ENCODE measurements at regions not wholly inside any gene's neighbourhood (a gene's known extent, or its start where the extent isn't known, plus 50 kb on each side); places are given as distances from the start of the nearest gene placed in this dataset.
A peak's percentile ranks its signal among the peaks of the same experiment; 100 is the strongest.

DNA sequence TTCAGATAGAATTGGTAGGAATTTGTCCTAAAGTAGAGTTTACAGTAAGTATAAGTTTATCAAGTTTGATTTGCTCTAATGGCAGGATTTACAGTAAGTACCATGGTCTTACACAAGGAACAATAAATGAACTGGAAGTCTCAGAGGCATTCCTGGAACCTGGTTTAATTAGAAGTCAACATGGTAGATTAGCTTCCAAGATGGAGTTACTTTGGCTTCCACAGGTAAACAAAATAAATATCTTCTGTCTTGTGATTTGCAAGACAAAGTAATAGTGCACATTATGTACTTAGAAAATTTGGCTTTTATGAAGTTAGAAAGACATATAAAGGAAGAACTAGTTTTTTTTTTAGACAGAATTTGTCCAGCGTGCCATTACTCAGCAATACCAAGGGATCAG, 190.7 kb downstream of the GLUD2 start:
- no peak overlapping the region for H3K27ac ChIP-seq
- no peak for TF ChIP-seq POLR2A (IDR thresholded peaks at IDR 0.05)
- TF ChIP-seq, protein P1, sequence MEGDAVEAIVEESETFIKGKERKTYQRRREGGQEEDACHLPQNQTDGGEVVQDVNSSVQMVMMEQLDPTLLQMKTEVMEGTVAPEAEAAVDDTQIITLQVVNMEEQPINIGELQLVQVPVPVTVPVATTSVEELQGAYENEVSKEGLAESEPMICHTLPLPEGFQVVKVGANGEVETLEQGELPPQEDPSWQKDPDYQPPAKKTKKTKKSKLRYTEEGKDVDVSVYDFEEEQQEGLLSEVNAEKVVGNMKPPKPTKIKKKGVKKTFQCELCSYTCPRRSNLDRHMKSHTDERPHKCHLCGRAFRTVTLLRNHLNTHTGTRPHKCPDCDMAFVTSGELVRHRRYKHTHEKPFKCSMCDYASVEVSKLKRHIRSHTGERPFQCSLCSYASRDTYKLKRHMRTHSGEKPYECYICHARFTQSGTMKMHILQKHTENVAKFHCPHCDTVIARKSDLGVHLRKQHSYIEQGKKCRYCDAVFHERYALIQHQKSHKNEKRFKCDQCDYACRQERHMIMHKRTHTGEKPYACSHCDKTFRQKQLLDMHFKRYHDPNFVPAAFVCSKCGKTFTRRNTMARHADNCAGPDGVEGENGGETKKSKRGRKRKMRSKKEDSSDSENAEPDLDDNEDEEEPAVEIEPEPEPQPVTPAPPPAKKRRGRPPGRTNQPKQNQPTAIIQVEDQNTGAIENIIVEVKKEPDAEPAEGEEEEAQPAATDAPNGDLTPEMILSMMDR (IDR thresholded peaks at IDR 0.05): no peak
- DNase-seq: no peak
- 67% methylated on average over 1 of the region's 1 CpG for WGBS (ENCODE audit: insufficient coverage, low coverage, low lambda C conversion rate, missing lambda C conversion rate)
- no peaks in the 10 kb centered on the region for H3K4me1 ChIP-seq
- no peak overlapping the region for H3K4me3 ChIP-seq
- ATAC-seq: no peak
- intact Hi-C loops (cut with DNase I): no loop called here
- H3K36me3 ChIP-seq: no peaks in the 10 kb centered on the region
- no peaks in the 10 kb centered on the region for H3K9me3 ChIP-seq
- H3K27me3 ChIP-seq: no peaks in the 10 kb centered on the region

DNA sequence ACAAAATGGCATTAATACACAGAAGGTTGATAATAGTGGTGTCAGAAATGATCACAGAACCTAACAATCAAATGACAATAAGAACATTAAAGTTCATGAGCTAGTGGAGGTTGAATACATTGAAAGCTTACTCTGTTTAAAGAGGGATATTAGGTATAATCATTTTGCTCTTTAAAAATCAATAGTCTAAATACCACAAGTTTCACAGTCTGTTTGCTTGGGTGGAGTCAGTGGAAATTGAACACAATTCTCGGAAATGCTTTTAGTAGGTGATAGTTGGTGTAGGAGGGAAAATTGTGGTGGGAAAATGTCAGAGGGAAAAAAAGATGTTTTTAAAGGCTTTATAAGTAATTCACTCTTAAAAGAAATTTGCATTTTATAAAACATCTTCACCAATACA, 197.1 kb downstream of the GLUD2 start:
- TF ChIP-seq POLR2A (IDR thresholded peaks at IDR 0.05): no peak
- TF ChIP-seq, protein P1 (IDR thresholded peaks at IDR 0.05): no peak
- no peak for DNase-seq
- intact Hi-C loops (cut with DNase I): no loop called here
- H3K9me3 ChIP-seq: no peaks in the 10 kb centered on the region
- no peak overlapping the region for H3K27ac ChIP-seq
- peak; percentile 56 to 80 (median 68) for ATAC-seq
- peaks cover 0 to 9% (median 0%) of the 10 kb centered on the region in 4 donors for H3K4me1 ChIP-seq
- H3K4me3 ChIP-seq: no peak overlapping the region
- WGBS (ENCODE audit: insufficient coverage, low coverage, low lambda C conversion rate, missing lambda C conversion rate): 38% methylated on average over 1 of the region's 1 CpG
- no peaks in the 10 kb centered on the region for H3K36me3 ChIP-seq
- H3K27me3 ChIP-seq: no peaks in the 10 kb centered on the region

DNA sequence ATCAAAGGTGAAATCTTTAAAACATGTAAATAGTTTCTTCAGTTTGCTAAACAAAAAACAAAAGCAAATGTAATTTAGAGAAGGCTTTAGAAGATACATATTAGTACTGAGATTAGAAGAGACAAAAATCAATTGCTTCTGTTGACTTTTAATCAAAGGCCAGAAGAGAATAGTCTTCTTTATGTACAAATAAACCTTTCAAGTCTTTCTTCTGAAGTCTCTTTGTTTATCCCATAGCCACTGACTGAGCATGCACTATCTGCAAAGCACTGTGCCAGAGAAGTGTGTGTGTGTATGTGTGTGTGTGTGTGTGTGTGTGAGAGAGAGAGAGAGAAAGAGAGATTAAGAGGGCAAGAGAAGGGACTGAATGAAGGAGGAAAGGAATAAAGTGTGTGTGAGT, 198.4 kb downstream of the GLUD2 start:
- Histone ChIP-seq H3K36me3 (no peaks in the 10 kb centered on the region), H3K4me3 (no peak overlapping the region), H3K27me3 (no peaks in the 10 kb centered on the region), H3K9me3 (no peaks in the 10 kb centered on the region), H3K4me1 (peaks cover 0 to 9% (median 0%) of the 10 kb centered on the region in 4 donors), H3K27ac (no peak overlapping the region)
- no peak for TF ChIP-seq POLR2A (IDR thresholded peaks at IDR 0.05)
- TF ChIP-seq, protein P1 (IDR thresholded peaks at IDR 0.05): no peak
- DNase-seq: no peak
- ATAC-seq: peak in 3 of 4 donors; percentile 23 to 44 (median 24)
- intact Hi-C loops (cut with DNase I): no loop called here

DNA sequence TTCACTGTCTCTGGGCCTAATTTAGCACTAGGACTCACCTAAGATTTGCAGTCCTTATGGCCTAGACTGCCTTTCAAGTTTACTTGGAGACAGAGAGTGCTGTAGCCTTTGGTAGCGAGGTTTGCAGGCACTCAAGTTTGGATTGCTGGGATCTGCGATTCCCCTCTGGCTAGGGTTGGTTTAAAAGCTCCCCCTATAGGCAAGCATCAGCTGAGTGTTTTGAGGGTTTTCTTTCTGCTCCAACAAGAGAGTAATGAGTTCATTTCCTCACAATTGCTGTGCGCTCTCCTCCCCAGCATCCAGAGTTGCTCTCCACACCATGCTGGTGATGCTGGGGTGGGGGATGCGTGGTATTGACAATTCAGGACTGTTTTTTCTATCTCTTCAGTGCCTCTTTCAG, 206.9 kb downstream of the GLUD2 start:
- Histone ChIP-seq H3K36me3 (no peaks in the 10 kb centered on the region), H3K9me3 (no peaks in the 10 kb centered on the region), H3K4me3 (no peak overlapping the region), H3K27me3 (no peaks in the 10 kb centered on the region), H3K27ac (no peak overlapping the region), H3K4me1 (no peaks in the 10 kb centered on the region)
- TF ChIP-seq POLR2A (IDR thresholded peaks at IDR 0.05): no peak
- TF ChIP-seq, protein P1 (IDR thresholded peaks at IDR 0.05): peak; percentile 31 to 49 (median 38)
- DNase-seq (no peak), ATAC-seq (peak; percentile 69 to 82 (median 78))
- 20% methylated on average over 2 of the region's 4 CpGs for WGBS (ENCODE audit: insufficient coverage, low coverage, low lambda C conversion rate, missing lambda C conversion rate)
- intact Hi-C loops (cut with DNase I): no loop called here

DNA sequence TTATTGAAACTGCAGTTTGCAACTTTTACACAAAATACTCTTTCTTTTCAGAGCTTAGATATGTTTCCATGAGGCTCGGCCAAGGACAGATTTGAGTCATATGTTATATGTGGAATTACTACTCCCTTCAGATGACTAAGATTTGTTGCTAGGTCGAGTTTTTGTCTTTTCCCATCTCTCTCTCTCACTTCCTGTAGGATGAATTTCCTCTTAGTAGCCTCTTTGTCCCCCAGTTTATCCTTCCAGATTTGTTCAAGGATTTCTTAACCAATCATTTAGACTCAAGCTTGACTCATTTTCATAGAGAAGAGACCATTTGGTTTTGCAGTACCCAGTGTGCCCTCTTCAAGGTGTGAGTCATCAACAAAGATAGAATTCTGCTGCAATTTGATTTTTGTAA, 209.2 kb downstream of the GLUD2 start:
- no peaks in the 10 kb centered on the region for H3K4me1 ChIP-seq
- no peaks in the 10 kb centered on the region for H3K9me3 ChIP-seq
- H3K4me3 ChIP-seq: no peak overlapping the region
- WGBS (ENCODE audit: insufficient coverage, low coverage, low lambda C conversion rate, missing lambda C conversion rate): 22% methylated on average over 2 of the region's 2 CpGs
- TF ChIP-seq, protein P1 (IDR thresholded peaks at IDR 0.05): no peak
- no peak for ATAC-seq
- no peak for DNase-seq
- no peaks in the 10 kb centered on the region for H3K27me3 ChIP-seq
- no peaks in the 10 kb centered on the region for H3K36me3 ChIP-seq
- no peak overlapping the region for H3K27ac ChIP-seq
- intact Hi-C loops (cut with DNase I): no loop called here
